ENCODE measurements at regions not wholly inside any gene's neighbourhood (a gene's known extent, or its start where the extent isn't known, plus 50 kb on each side); places are given as distances from the start of the nearest gene placed in this dataset.
"Not testable (repeated sequence)": the region's sequence is repeated elsewhere in the genome, so short reads cannot be mapped to it uniquely, and the experiment has no call there.

DNA sequence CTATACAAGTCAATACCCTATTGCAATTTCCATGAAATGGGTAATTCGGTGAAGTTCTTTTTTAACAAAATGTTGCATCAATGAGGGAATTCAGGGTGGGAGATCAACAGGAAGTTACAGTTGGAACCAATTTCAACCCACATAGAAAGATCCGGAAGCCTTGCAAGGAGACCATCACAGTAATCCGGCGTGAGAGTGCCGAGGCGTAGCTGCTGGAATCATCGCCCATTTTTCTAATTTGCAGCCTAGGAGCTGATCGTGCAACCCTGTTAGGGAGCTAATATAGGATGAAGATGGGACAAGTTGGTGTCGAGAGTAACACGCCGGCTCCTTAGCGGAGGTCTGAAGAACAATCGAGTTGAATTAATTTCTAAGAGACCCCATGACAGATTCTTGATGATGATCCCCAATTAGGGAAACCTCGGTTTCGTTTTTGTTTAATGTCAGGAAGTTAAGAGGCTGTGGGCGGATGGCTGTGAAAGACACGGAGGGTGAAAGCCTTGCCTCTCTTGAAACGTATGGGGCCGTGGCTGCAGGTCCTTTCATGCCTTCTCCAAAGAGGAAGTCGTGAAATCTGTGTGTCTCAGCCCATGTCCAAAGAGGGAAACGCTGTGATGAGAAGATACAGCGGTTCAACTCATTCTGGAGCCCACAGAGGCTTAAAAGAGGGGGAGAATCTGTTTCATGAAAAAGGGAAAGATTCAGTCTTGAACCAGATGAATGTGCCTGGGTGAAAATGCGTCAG, 51.2 kb upstream of the CARD11 start:
- DNase-seq (ENCODE audit: low spot score) = peak; percentile 81

GRCh38 chr7:3097734-3098133, 54.1 kb upstream of the CARD11 start:
- DNase-seq (ENCODE audit: low spot score) = no peak

GRCh38 chr7:3102159-3102558, 58.5 kb upstream of the CARD11 start:
- no peak for DNase-seq (ENCODE audit: low spot score)

- DNase-seq (ENCODE audit: low spot score) = peak; percentile 75
Observed at GRCh38 chr7:3103614-3104398, 60.1 kb upstream of the CARD11 start.

DNA sequence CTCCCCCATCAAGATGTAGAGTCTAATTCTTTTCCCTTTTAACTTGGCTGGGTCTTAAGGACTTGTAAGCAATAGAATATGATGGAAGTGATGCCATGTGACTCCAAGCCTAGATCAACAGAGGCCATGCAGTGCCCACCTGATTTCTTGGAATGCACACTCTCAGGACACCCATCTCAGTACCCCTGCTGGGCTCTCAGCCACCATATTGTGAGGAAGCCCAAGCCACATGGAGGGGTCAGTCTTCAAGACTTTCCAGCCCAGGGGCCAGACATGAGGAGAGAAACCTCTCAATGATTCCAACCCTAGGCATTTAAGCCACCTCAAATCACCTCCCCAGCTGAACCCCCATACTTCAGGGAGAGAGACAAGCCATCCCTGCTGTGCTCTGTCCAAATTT, 62.2 kb upstream of the CARD11 start:
- DNase-seq (ENCODE audit: low spot score) = no peak

DNA sequence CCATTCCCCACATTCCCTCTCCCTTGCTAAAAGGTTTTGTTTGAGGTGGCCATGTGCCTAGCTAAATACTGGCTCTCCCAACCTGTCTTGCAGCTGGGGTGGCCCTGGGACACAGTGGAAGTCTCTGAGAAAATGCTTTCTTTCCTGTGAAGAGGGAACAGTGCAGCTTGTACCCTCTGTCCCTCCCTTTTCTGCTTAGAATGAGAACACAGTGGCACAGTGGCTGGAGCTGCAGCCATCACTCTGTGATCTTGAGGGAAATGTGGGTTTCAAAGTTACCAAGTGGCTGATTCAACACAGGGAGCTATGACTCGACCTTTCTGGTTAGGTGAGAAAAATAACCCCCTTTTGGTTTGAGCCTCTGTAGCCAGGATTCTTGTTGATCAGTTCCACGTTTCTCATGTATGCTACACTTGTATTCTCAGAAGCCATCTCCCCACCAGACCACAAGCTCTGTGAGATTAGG, 62.7 kb upstream of the CARD11 start:
- DNase-seq (ENCODE audit: low spot score) = no peak

DNA sequence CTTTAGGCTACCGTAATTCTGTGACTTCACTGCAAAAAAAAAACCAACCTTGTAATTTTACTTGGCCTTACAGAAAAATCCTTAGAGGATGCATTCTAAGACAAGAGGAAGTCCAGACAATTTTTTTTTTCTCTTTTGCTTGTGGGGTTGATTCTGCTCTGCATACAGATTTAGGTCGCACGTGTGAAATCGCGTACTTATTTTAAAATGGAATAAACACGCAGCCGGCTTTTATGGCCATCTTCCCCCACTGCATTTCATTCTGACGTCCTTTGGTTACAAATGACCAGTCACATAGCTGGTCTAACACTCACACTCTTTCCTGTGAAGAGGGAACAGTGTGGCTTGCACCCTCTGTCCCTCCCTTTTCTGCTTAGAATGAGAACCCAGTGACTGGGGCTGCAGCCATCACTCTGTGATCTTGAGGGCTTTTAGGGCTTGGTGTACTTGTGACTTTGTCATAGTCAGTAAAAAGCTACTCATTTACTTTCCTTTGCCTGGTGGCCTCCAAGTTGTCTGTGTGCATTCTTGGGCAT, 63.6 kb upstream of the CARD11 start:
- no peak for DNase-seq (ENCODE audit: low spot score)

- no peak for DNase-seq (ENCODE audit: low spot score)
Observed at GRCh38 chr7:3107889-3108570, 64.4 kb upstream of the CARD11 start.

GRCh38 chr7:3109311-3109915, 65.7 kb upstream of the CARD11 start:
- no peak for DNase-seq (ENCODE audit: low spot score)

GRCh38 chr7:3112479-3113134, 68.9 kb upstream of the CARD11 start:
- DNase-seq (ENCODE audit: low spot score) = no peak

DNA sequence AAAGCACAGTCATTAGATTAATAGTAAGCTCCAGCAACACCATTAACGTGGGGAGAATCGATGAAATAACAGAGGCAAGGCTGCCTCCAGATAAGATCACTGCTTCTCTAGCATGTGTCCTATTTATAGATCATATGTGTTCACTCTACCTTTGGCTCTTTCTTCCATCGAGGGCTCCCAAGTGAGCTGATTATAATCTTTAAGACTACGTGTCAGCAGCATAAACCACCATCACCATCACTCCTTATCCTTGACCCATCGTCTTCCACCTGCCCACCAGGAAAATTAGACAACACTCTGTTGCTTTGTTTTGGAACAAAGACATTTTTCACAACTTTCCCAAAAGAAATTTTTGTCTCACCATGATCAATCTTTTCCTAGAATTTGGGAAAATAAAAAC, 71.2 kb upstream of the CARD11 start:
- no peak for DNase-seq (ENCODE audit: low spot score)

- no peak for DNase-seq (ENCODE audit: low spot score)
Observed at GRCh38 chr7:3117081-3117480, 73.4 kb upstream of the CARD11 start.

DNA sequence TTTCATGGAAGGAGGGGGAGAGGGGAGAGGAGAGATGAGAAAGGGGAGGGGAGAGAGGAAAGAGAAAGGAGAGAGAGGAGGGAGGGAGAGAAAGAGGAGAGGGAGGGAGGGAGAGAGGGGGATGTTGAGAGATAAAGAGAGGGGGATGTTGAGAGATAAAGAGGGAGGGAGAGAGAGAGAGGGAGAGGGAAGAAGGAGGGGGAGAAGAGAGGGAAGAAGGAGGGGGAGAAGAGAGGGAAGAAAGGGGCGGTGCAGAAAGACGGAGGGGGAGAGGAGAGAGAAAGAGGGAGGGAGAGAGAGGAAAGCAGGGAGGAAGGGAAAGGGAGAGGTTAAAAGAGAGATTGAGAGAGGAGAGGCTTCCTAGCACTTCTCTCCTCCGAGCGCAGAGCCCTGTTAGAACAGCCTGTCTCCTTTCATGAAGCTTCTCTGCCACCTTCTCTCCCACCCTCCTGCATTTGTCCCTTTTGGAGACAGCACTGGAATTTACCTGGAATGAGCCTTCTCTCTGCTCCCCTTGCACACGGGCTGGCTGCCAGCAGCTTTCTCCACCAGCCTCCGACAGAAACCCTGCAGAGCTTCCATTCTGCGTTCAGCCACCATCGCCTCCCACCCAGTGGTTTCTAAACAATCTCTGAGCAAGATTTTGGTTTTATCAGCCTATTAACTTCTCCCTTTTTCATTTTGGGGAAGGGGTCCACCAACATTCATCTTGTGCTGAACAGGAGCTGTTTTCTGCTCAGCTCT, 74.0 kb upstream of the CARD11 start:
- DNase-seq (ENCODE audit: low spot score) = no peak

DNA sequence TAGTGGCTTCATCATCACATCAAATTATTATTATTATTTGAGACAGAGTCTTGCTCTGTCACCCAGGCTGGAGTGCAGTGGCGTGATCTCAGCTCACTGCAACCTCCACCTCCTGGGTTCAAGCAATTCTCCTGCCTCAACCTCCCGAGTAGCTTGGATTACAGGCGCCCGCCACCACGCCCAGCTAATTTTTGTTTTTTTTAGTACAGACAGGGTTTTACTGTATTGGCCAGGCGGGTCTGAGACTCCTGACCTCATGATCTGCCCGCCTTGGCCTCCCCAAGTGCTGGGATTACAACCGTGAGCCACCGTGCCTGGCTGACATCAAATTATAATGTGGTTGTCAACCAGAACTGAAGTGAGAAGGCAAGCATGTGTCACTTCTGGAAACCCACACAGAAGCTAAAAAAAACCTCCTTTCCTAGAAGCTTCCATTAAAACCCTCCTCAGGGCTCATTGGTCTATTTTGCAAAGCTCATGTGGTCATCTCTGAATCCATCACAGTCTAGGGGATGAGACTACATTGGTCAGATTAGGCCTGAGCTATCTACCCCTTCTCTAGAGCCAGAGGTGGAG, 75.8 kb upstream of the CARD11 start:
- not testable (repeated sequence) for DNase-seq (ENCODE audit: low spot score)

DNA sequence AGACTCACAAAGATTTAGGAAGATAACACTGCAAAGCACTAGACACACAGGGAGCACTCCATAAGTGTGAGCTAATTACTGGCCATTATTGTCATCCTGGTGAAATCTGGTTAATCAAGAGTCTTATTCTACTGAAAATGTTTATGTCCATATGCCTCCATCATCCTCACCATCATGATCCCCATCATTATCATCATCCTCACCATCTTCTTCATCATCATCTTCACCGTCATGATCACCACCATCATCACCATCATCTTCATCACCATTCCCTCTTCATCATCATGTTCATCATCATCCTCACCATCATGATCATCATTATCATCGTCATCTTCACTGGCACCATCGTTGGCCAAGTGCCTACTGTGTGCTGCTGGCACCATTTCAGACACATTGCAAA, 76.3 kb upstream of the CARD11 start:
- DNase-seq (ENCODE audit: low spot score) = no peak

- no peak for DNase-seq (ENCODE audit: low spot score)
Observed at GRCh38 chr7:3120513-3120912, 76.8 kb upstream of the CARD11 start.

GRCh38 chr7:3128857-3129490, 85.3 kb upstream of the CARD11 start:
- DNase-seq (ENCODE audit: low spot score) = no peak

GRCh38 chr7:3133811-3134385, 90.2 kb upstream of the CARD11 start:
- DNase-seq (ENCODE audit: low spot score) = no peak

GRCh38 chr7:3134745-3135144, 91.1 kb upstream of the CARD11 start:
- no peak for DNase-seq (ENCODE audit: low spot score)

DNA sequence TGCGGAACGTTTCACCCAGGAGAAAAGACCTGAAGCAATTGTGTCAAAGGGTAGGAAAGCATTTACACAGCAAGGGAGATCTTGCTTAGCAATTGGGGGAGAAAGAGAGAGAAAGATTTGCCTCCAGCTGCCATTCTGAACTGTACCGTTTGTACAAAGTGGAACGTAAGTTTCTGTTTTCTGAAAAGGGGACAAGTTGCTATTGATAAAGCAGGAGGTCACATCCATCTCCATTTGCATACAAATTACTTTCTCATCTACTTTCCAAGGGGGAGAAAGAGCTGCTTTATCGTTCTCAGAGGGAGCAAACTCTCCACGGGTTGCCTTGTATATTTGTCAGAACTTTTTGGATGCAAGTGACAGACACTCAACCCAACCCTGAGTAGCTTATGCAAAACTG, 92.0 kb upstream of the CARD11 start:
- DNase-seq (ENCODE audit: low spot score) = no peak
